Parathyroid adenoma (tissue), 2 donors: ENCODE measurements at regions not wholly inside any gene's neighbourhood (a gene's known extent, or its start where the extent isn't known, plus 50 kb on each side); places are given as distances from the start of the nearest gene placed in this dataset.

Source experiments
- H2AFZ ChIP-seq: fragments of 300-600 bp; sonication (generic); one replicate; pipeline ENCODE4 v1.7.0; 2017; ENCODE audit warnings: antibody characterized with exemption, mild to moderate bottlenecking
- H3K27ac ChIP-seq: fragments of 300-600 bp; sonication (generic); one replicate; pipeline ENCODE4 v1.7.0; 2017
- H3K27me3 ChIP-seq: fragments of 300-600 bp; sonication (generic); one replicate; pipeline ENCODE4 v1.7.0; 2017; ENCODE audit warnings: low read length; ENCODE audit not compliant: control insufficient read depth, insufficient read depth
- H3K36me3 ChIP-seq: fragments of 300-600 bp; sonication (generic); one replicate; pipeline ENCODE4 v1.7.0; 2017; ENCODE audit warnings: low read length; ENCODE audit not compliant: control insufficient read depth, insufficient read depth
- H3K4me1 ChIP-seq: fragments of 300-600 bp; sonication (generic); one replicate; pipeline ENCODE4 v1.7.0; 2017; ENCODE audit warnings: control low read depth
- H3K4me2 ChIP-seq: fragments of 300-600 bp; sonication (generic); one replicate; pipeline ENCODE4 v1.7.0; 2017; ENCODE audit warnings: low read length
- H3K4me3 ChIP-seq: fragments of 300-600 bp; sonication (generic); one replicate; pipeline ENCODE4 v1.7.0; 2017; ENCODE audit warnings: low read depth, low read length
- H3K79me2 ChIP-seq: fragments of 300-600 bp; sonication (generic); one replicate; pipeline ENCODE4 v1.7.0; 2017; ENCODE audit warnings: control low read depth
- H3K9ac ChIP-seq: fragments of 300-600 bp; sonication (generic); one replicate; pipeline ENCODE4 v1.7.0; 2017; ENCODE audit warnings: mild to moderate bottlenecking
- H3K9me3 ChIP-seq: fragments of 300-600 bp; sonication (generic); one replicate; pipeline ENCODE4 v1.7.0; 2017; ENCODE audit warnings: low read length; ENCODE audit not compliant: control insufficient read depth
- TF ChIP-seq, protein P1 (sequence below): fragments of 300-600 bp; sonication (generic); IDR thresholded peaks from one replicate; pipeline ENCODE4 v1.7.0; 2017; ENCODE audit warnings: antibody characterized with exemption, mild to moderate bottlenecking
- donor health status: primary hyperparathyroidism.

- H3K27ac ChIP-seq, result no peak overlapping the region
- TF ChIP-seq, protein P1, sequence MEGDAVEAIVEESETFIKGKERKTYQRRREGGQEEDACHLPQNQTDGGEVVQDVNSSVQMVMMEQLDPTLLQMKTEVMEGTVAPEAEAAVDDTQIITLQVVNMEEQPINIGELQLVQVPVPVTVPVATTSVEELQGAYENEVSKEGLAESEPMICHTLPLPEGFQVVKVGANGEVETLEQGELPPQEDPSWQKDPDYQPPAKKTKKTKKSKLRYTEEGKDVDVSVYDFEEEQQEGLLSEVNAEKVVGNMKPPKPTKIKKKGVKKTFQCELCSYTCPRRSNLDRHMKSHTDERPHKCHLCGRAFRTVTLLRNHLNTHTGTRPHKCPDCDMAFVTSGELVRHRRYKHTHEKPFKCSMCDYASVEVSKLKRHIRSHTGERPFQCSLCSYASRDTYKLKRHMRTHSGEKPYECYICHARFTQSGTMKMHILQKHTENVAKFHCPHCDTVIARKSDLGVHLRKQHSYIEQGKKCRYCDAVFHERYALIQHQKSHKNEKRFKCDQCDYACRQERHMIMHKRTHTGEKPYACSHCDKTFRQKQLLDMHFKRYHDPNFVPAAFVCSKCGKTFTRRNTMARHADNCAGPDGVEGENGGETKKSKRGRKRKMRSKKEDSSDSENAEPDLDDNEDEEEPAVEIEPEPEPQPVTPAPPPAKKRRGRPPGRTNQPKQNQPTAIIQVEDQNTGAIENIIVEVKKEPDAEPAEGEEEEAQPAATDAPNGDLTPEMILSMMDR, result no peak
These were observed 478.2 kb downstream of the BUD13 start for GRCh38 chr11:116294630-116295029.

GRCh38 chr11:116287866-116288265 lies 484.9 kb downstream of the BUD13 start:
- Histone ChIP-seq H3K27me3 (no peaks in the 10 kb centered on the region), H2AFZ (no peak overlapping the region), H3K4me2 (no peak overlapping the region), H3K9me3 (no peaks in the 10 kb centered on the region), H3K27ac (no peak overlapping the region), H3K79me2 (no peaks in the 10 kb centered on the region), H3K36me3 (no peaks in the 10 kb centered on the region), H3K4me1 (no peaks in the 10 kb centered on the region), H3K4me3 (no peak overlapping the region), H3K9ac (no peak overlapping the region)
- TF ChIP-seq, protein P1, result no peak

More at GRCh38 chr11:116294630-116295029, 478.2 kb downstream of the BUD13 start:
- Histone ChIP-seq H2AFZ (no peak overlapping the region), H3K27me3 (no peaks in the 10 kb centered on the region), H3K79me2 (no peaks in the 10 kb centered on the region), H3K4me1 (no peaks in the 10 kb centered on the region), H3K36me3 (no peaks in the 10 kb centered on the region), H3K9ac (no peak overlapping the region), H3K9me3 (no peaks in the 10 kb centered on the region), H3K4me2 (no peak overlapping the region), H3K4me3 (no peak overlapping the region)

DNA sequence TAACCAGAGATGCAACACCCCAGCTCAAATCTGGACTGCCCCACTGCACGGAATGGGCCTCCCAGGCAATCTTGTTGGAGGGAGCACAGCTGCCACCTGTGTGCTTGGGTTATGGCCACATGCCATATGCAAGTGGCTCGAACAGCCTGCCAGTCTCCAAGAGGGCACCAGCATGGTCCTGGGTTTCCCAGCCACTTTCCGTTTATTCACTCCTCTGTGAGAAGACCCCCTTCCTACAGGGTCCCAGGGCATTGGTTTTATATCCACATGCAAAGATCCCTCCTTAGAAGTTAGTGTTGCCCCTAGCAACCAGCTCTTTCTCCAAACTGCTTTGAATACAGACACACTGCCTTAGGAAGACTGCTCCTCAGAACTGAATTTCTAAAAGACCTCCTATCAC lies 487.8 kb downstream of the BUD13 start:
- no peak overlapping the region for H2AFZ ChIP-seq
- TF ChIP-seq, protein P1, result no peak
- no peaks in the 10 kb centered on the region for H3K9me3 ChIP-seq
- no peak overlapping the region for H3K27ac ChIP-seq
- H3K36me3 ChIP-seq, result no peaks in the 10 kb centered on the region
- no peaks in the 10 kb centered on the region for H3K79me2 ChIP-seq
- H3K4me1 ChIP-seq, result no peaks in the 10 kb centered on the region
- H3K4me3 ChIP-seq, result no peak overlapping the region
- no peak overlapping the region for H3K9ac ChIP-seq
- H3K27me3 ChIP-seq, result no peaks in the 10 kb centered on the region
- no peak overlapping the region for H3K4me2 ChIP-seq

DNA sequence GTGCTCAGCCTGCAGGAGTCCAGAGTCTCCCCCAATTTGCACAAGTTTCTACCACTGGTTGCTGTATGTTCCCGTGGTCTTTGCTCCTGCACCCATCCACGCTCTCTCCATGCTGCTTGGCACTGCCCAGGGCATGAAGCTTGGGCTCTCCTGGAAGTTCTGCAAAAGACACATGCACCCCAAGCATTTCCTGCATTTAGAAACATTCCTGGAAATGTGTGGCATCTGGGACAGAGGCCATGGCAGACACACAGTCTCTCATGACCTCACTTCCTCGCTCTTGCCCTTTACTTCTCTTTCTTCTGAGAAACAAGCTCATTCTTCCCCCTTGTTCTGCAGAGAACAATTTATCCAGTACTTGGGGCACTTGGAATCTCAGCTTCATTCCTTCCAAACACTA lies 489.5 kb downstream of the BUD13 start:
- Histone ChIP-seq H3K27ac (no peak overlapping the region), H3K4me2 (no peak overlapping the region), H2AFZ (no peak overlapping the region), H3K9me3 (no peaks in the 10 kb centered on the region), H3K4me1 (no peaks in the 10 kb centered on the region), H3K4me3 (no peak overlapping the region), H3K79me2 (no peaks in the 10 kb centered on the region), H3K27me3 (no peaks in the 10 kb centered on the region), H3K36me3 (no peaks in the 10 kb centered on the region), H3K9ac (no peak overlapping the region)
- TF ChIP-seq, protein P1, result no peak

- H3K9ac ChIP-seq, result no peak overlapping the region
- no peak overlapping the region for H3K4me2 ChIP-seq
- TF ChIP-seq, protein P1, result no peak
- H3K36me3 ChIP-seq, result no peaks in the 10 kb centered on the region
- H3K9me3 ChIP-seq, result no peaks in the 10 kb centered on the region
- no peaks in the 10 kb centered on the region for H3K4me1 ChIP-seq
- no peak overlapping the region for H3K27ac ChIP-seq
- no peak overlapping the region for H3K4me3 ChIP-seq
- H3K79me2 ChIP-seq, result no peaks in the 10 kb centered on the region
- no peaks in the 10 kb centered on the region for H3K27me3 ChIP-seq
- no peak overlapping the region for H2AFZ ChIP-seq
These were observed 490.3 kb downstream of the BUD13 start for GRCh38 chr11:116282481-116282880.
